ENCODE measurements at regions not wholly inside any gene's neighbourhood (a gene's known extent, or its start where the extent isn't known, plus 50 kb on each side); places are given as distances from the start of the nearest gene placed in this dataset.

GRCh38 chr2:211141646-211142045, 585.2 kb downstream of the CPS1 start:
- Histone ChIP-seq H4K20me1 (ENCODE audit: insufficient read depth, low read length) (no peaks in the 10 kb centered on the region), H3K36me3 (ENCODE audit: insufficient read depth, low read length) (no peaks in the 10 kb centered on the region), H3K9me3 (ENCODE audit: insufficient read depth, low read length, severe bottlenecking) (no peaks in the 10 kb centered on the region), H3K79me2 (ENCODE audit: insufficient read depth, low read length) (no peaks in the 10 kb centered on the region), H3K4me3 (ENCODE audit: low read depth in 1 of 2, low read length in 2 of 2) (no peak overlapping the region), H3K4me2 (ENCODE audit: insufficient read depth, low read length) (no peak overlapping the region), H3K9ac (ENCODE audit: low read depth, low read length) (no peak overlapping the region), H3K27ac (ENCODE audit: low read length) (no peak overlapping the region), H3K27me3 (ENCODE audit: insufficient read depth, low read length, poor library complexity) (no peaks in the 10 kb centered on the region), H3K4me1 (ENCODE audit: insufficient read depth, low read length) (no peaks in the 10 kb centered on the region), H2AFZ (ENCODE audit: low read depth, low read length) (no peak overlapping the region)
- TF ChIP-seq CTCF (IDR thresholded peaks at IDR 0.05; ENCODE audit: borderline replicate concordance, extremely low read depth, low read length, poor library complexity, severe bottlenecking) (no peak), EZH2 (IDR thresholded peaks at IDR 0.05; ENCODE audit: borderline replicate concordance, low read depth, low read length, severe bottlenecking) (no peak)
- ATAC-seq (ENCODE audit: insufficient read depth, low read depth), result no peak
- DNase-seq, result no peak

- no peak overlapping the region for H3K4me2 ChIP-seq (ENCODE audit: insufficient read depth, low read length)
- DNase-seq (no peak), ATAC-seq (ENCODE audit: insufficient read depth, low read depth) (no peak)
- H3K4me3 ChIP-seq (ENCODE audit: low read depth in 1 of 2, low read length in 2 of 2), result no peak overlapping the region
- no peaks in the 10 kb centered on the region for H3K36me3 ChIP-seq (ENCODE audit: insufficient read depth, low read length)
- no peaks in the 10 kb centered on the region for H3K79me2 ChIP-seq (ENCODE audit: insufficient read depth, low read length)
- no peaks in the 10 kb centered on the region for H3K27me3 ChIP-seq (ENCODE audit: insufficient read depth, low read length, poor library complexity)
- no peaks in the 10 kb centered on the region for H4K20me1 ChIP-seq (ENCODE audit: insufficient read depth, low read length)
- no peak overlapping the region for H3K9ac ChIP-seq (ENCODE audit: low read depth, low read length)
- H2AFZ ChIP-seq (ENCODE audit: low read depth, low read length), result no peak overlapping the region
- no peak overlapping the region for H3K27ac ChIP-seq (ENCODE audit: low read length)
- H3K9me3 ChIP-seq (ENCODE audit: insufficient read depth, low read length, severe bottlenecking), result no peaks in the 10 kb centered on the region
- TF ChIP-seq CTCF (IDR thresholded peaks at IDR 0.05; ENCODE audit: borderline replicate concordance, extremely low read depth, low read length, poor library complexity, severe bottlenecking) (no peak), EZH2 (IDR thresholded peaks at IDR 0.05; ENCODE audit: borderline replicate concordance, low read depth, low read length, severe bottlenecking) (no peak)
- no peaks in the 10 kb centered on the region for H3K4me1 ChIP-seq (ENCODE audit: insufficient read depth, low read length)
Observed at GRCh38 chr2:211144078-211144477, 587.7 kb downstream of the CPS1 start.

GRCh38 chr2:211144974-211145665, 588.7 kb downstream of the CPS1 start:
- H2AFZ ChIP-seq (ENCODE audit: low read depth, low read length), result no peak overlapping the region
- no peak overlapping the region for H3K4me3 ChIP-seq (ENCODE audit: low read depth in 1 of 2, low read length in 2 of 2)
- H3K27me3 ChIP-seq (ENCODE audit: insufficient read depth, low read length, poor library complexity), result no peaks in the 10 kb centered on the region
- H3K4me2 ChIP-seq (ENCODE audit: insufficient read depth, low read length), result no peak overlapping the region
- DNase-seq (no peak), ATAC-seq (ENCODE audit: insufficient read depth, low read depth) (no peak)
- no peaks in the 10 kb centered on the region for H3K79me2 ChIP-seq (ENCODE audit: insufficient read depth, low read length)
- no peaks in the 10 kb centered on the region for H3K9me3 ChIP-seq (ENCODE audit: insufficient read depth, low read length, severe bottlenecking)
- no peak overlapping the region for H3K27ac ChIP-seq (ENCODE audit: low read length)
- H3K4me1 ChIP-seq (ENCODE audit: insufficient read depth, low read length), result no peaks in the 10 kb centered on the region
- no peak for TF ChIP-seq EZH2 (IDR thresholded peaks at IDR 0.05; ENCODE audit: borderline replicate concordance, low read depth, low read length, severe bottlenecking)
- TF ChIP-seq CTCF (IDR thresholded peaks at IDR 0.05; ENCODE audit: borderline replicate concordance, extremely low read depth, low read length, poor library complexity, severe bottlenecking), result no peak
- H3K36me3 ChIP-seq (ENCODE audit: insufficient read depth, low read length), result no peaks in the 10 kb centered on the region
- no peaks in the 10 kb centered on the region for H4K20me1 ChIP-seq (ENCODE audit: insufficient read depth, low read length)
- no peak overlapping the region for H3K9ac ChIP-seq (ENCODE audit: low read depth, low read length)

Data from DND-41 (cell line).